Body of pancreas (tissue), 4 donors: ENCODE measurements at regions not wholly inside any gene's neighbourhood (a gene's known extent, or its start where the extent isn't known, plus 50 kb on each side); places are given as distances from the start of the nearest gene placed in this dataset.

Experiments used
- ATAC-seq: fragments of 150-250 bp; one replicate; pipeline ENCODE4 v1.9.1; 2016
- DNase-seq, 4 donors: peaks; one replicate each; pipeline ENCODE4 v3.0.0-alpha.2; 2019
- H3K27ac ChIP-seq, 4 donors: fragments of 200-600 bp; sonication (generic); 1 replicate in 3 of 4; 2 replicates in 1 of 4; pipeline versions ENCODE4 v1.5.1 to v1.6.1; 2016 to 2019; ENCODE audit warnings: mild to moderate bottlenecking in 1 of 4, mixed read lengths in 1 of 4, moderate library complexity in 1 of 4
- H3K27me3 ChIP-seq, 2 donors: fragments of 200-600 bp; sonication (generic); one replicate each; pipeline ENCODE4 v1.6.0; 2016; ENCODE audit warnings: mild to moderate bottlenecking in 1 of 2
- H3K36me3 ChIP-seq, 2 donors: fragments of 200-600 bp; sonication (generic); replicated peaks in 1 of 2; 2 replicates each; pipeline ENCODE4 v1.5.1; 2016; ENCODE audit warnings: low read depth in 2 of 2; ENCODE audit not compliant: insufficient read depth in 1 of 2
- H3K4me1 ChIP-seq: fragments of 200-600 bp; sonication (generic); one replicate; pipeline ENCODE4 v1.6.0; 2016
- H3K4me3 ChIP-seq, 2 donors: fragments of 200-600 bp; sonication (generic); 1 replicate in 1 of 2; 2 replicates in 1 of 2; pipeline ENCODE4 v1.5.1; 2016 to 2019
- H3K9me3 ChIP-seq, 3 donors: fragments of 200-600 bp; sonication (generic); 1 replicate in 2 of 3; 2 replicates in 1 of 3; pipeline ENCODE4 v1.5.1; 2016
- CTCF ChIP-seq, 7 experiments: fragments of 450-650 bp in 4 of 7; fragments of 200-600 bp in 3 of 7; sonication (generic) in 3 of 7; IDR thresholded peaks; one replicate each; pipeline ENCODE4 v1.5.1; 2016 to 2019; ENCODE audit warnings: antibody characterized with exemption in 7 of 7
- POLR2A ChIP-seq, 3 donors: fragments of 450-650 bp; IDR thresholded peaks; one replicate each; pipeline ENCODE4 v1.6.1; 2016; ENCODE audit warnings: antibody characterized with exemption in 3 of 3, mild to moderate bottlenecking in 2 of 3
- WGBS, 2 donors: methylation state at CpG; one replicate each; pipeline ENCODE4 v1.1.5; 2017; 5-methylcytosine and 5-hydroxymethylcytosine counted together
- intact Hi-C: fragments of 100-400 bp; cut with DNase I; formaldehyde crosslinking; loops from one replicate; pipeline ENCODE4 v1.15.1; 2023

- no peak for DNase-seq
- H3K4me3 ChIP-seq = no peak overlapping the region
- no peaks in the 10 kb centered on the region for H3K9me3 ChIP-seq
- TF ChIP-seq POLR2A (IDR thresholded peaks at IDR 0.05) = no peak
- no peak for TF ChIP-seq CTCF (IDR thresholded peaks at IDR 0.05)
- no peaks in the 10 kb centered on the region for H3K36me3 ChIP-seq
- no peaks in the 10 kb centered on the region for H3K4me1 ChIP-seq
- 58 to 75% methylated on average over 2 of the region's 2 CpGs for WGBS, 2 donors
- no peak overlapping the region for H3K27ac ChIP-seq
- no peak for ATAC-seq
- intact Hi-C loops = no loop called here
- no peaks in the 10 kb centered on the region for H3K27me3 ChIP-seq
These were observed 598.5 kb downstream of the TLR4 start for GRCh38 chr9:118302721-118303120.

- Histone ChIP-seq H3K27ac (no peak overlapping the region), H3K4me3 (no peak overlapping the region), H3K27me3 (no peaks in the 10 kb centered on the region), H3K36me3 (no peaks in the 10 kb centered on the region), H3K4me1 (no peaks in the 10 kb centered on the region), H3K9me3 (no peaks in the 10 kb centered on the region)
- intact Hi-C loops = no loop called here
- WGBS, 2 donors = 46 to 61% methylated on average over 3 of the region's 3 CpGs
- ATAC-seq (no peak), DNase-seq (no peak)
- TF ChIP-seq POLR2A (IDR thresholded peaks at IDR 0.05) = no peak
- no peak for TF ChIP-seq CTCF (IDR thresholded peaks at IDR 0.05)
These were observed 599.0 kb downstream of the TLR4 start for GRCh38 chr9:118303216-118303615.

- peak in 1 of 4 donors; percentile 16 for DNase-seq
- WGBS, 2 donors = 26 to 35% methylated on average over 1 of the region's 1 CpG
These were observed 601.1 kb downstream of the TLR4 start for GRCh38 chr9:118305331-118305730.

GRCh38 chr9:118306801-118307200 is 602.6 kb downstream of the TLR4 start:
- ATAC-seq (no peak), DNase-seq (no peak)
- no peak overlapping the region for H3K4me3 ChIP-seq
- WGBS, 2 donors = 27 to 28% methylated on average over 3 of the region's 3 CpGs
- H3K4me1 ChIP-seq = no peaks in the 10 kb centered on the region
- no peak for TF ChIP-seq POLR2A (IDR thresholded peaks at IDR 0.05)
- no peak for TF ChIP-seq CTCF (IDR thresholded peaks at IDR 0.05)
- intact Hi-C loops = no loop called here
- H3K27ac ChIP-seq = no peak overlapping the region
- no peaks in the 10 kb centered on the region for H3K36me3 ChIP-seq
- H3K27me3 ChIP-seq = no peaks in the 10 kb centered on the region
- H3K9me3 ChIP-seq = no peaks in the 10 kb centered on the region

More at GRCh38 chr9:118305331-118305730, 601.1 kb downstream of the TLR4 start:
- no peak for ATAC-seq
- no peaks in the 10 kb centered on the region for H3K4me1 ChIP-seq
- H3K27ac ChIP-seq = no peak overlapping the region
- TF ChIP-seq POLR2A (IDR thresholded peaks at IDR 0.05) (no peak), CTCF (IDR thresholded peaks at IDR 0.05) (no peak)
- no peaks in the 10 kb centered on the region for H3K9me3 ChIP-seq
- H3K4me3 ChIP-seq = no peak overlapping the region
- intact Hi-C loops = no loop called here
- H3K36me3 ChIP-seq = no peaks in the 10 kb centered on the region
- H3K27me3 ChIP-seq = no peaks in the 10 kb centered on the region

GRCh38 chr9:118313965-118314364 is 609.8 kb downstream of the TLR4 start:
- intact Hi-C loops = no loop called here
- H3K4me3 ChIP-seq = no peak overlapping the region
- DNase-seq (no peak), ATAC-seq (no peak)
- TF ChIP-seq POLR2A (IDR thresholded peaks at IDR 0.05) = no peak
- no peak for TF ChIP-seq CTCF (IDR thresholded peaks at IDR 0.05)
- no peaks in the 10 kb centered on the region for H3K27me3 ChIP-seq
- no peaks in the 10 kb centered on the region for H3K4me1 ChIP-seq
- no peaks in the 10 kb centered on the region for H3K36me3 ChIP-seq
- no peak overlapping the region for H3K27ac ChIP-seq
- H3K9me3 ChIP-seq = no peaks in the 10 kb centered on the region
- WGBS, 2 donors = 43 to 56% methylated on average over 3 of the region's 3 CpGs
